DOHH2 (cell line): ENCODE measurements at regions not wholly inside any gene's neighbourhood (a gene's known extent, or its start where the extent isn't known, plus 50 kb on each side); places are given as distances from the start of the nearest gene placed in this dataset.

ENCODE experiments used
- H3F3A ChIP-seq: fragments of 200-600 bp; sonication (generic), shearing (Covaris generic); 2 replicates; pipeline ENCODE4 v1.6.0; 2016; ENCODE audit warnings: antibody characterized with exemption, mild to moderate bottlenecking; ENCODE audit not compliant: control insufficient read depth, insufficient read depth
- H3K27ac ChIP-seq: fragments of 200-600 bp; sonication (generic); 2 replicates; pipeline ENCODE4 v1.5.1; 2014; ENCODE audit warnings: low read depth, mild to moderate bottlenecking, low read length, moderate library complexity
- H3K27me3 ChIP-seq: fragments of 200-600 bp; sonication (generic); 2 replicates; pipeline ENCODE4 v1.6.1; 2014; ENCODE audit warnings: mild to moderate bottlenecking, low read length, mixed read lengths; ENCODE audit not compliant: control insufficient read depth
- H3K36me3 ChIP-seq: fragments of 200-600 bp; sonication (generic); 2 replicates; pipeline ENCODE4 v1.6.1; 2014; ENCODE audit warnings: mild to moderate bottlenecking, low read length, moderate library complexity, mixed read lengths; ENCODE audit not compliant: control insufficient read depth
- H3K4me1 ChIP-seq: fragments of 200-600 bp; sonication (generic); 2 replicates; pipeline ENCODE4 v1.6.1; 2014; ENCODE audit warnings: mild to moderate bottlenecking, low read length, mixed read lengths; ENCODE audit not compliant: control insufficient read depth
- H3K4me2 ChIP-seq: fragments of 200-600 bp; sonication (generic); 2 replicates; pipeline ENCODE4 v1.6.0; 2014; ENCODE audit warnings: mild to moderate bottlenecking, low read length, moderate library complexity
- H3K4me3 ChIP-seq: fragments of 200-600 bp; sonication (generic); 2 replicates; pipeline ENCODE4 v1.5.1; 2014; ENCODE audit warnings: mild to moderate bottlenecking, low read length, mixed read lengths
- H3K79me2 ChIP-seq: fragments of 200-600 bp; sonication (generic); 2 replicates; pipeline ENCODE4 v1.6.1; 2014; ENCODE audit warnings: mild to moderate bottlenecking, low read length, mixed read lengths; ENCODE audit not compliant: control insufficient read depth
- H3K9me2 ChIP-seq: fragments of 200-600 bp; sonication (generic); replicated peaks from 2 replicates; pipeline ENCODE4 v1.6.1; 2014; ENCODE audit warnings: mild to moderate bottlenecking, low read length, mixed read lengths; ENCODE audit not compliant: control insufficient read depth
- H3K9me3 ChIP-seq: fragments of 200-600 bp; sonication (generic); 2 replicates; pipeline ENCODE4 v1.6.1; 2014; ENCODE audit warnings: antibody characterized with exemption, low read length, mixed read lengths; ENCODE audit not compliant: control insufficient read depth, insufficient read depth
- H4K20me1 ChIP-seq: fragments of 200-600 bp; sonication (generic); 2 replicates; pipeline ENCODE4 v1.6.0; 2014; ENCODE audit warnings: low read depth, mild to moderate bottlenecking, antibody characterized with exemption, low read length, moderate library complexity; ENCODE audit not compliant: control insufficient read depth, insufficient read depth
- CTCF ChIP-seq: fragments of 200-600 bp; sonication (generic); IDR thresholded peaks from one replicate; pipeline ENCODE4 v1.5.1; 2014; ENCODE audit warnings: antibody characterized with exemption, mild to moderate bottlenecking, low read depth, low read length; ENCODE audit not compliant: poor library complexity, severe bottlenecking
- EZH2phosphoT487 ChIP-seq: fragments of 200-600 bp; sonication (generic); IDR thresholded peaks from 2 replicates; pipeline ENCODE4 v1.6.1; 2017; ENCODE audit warnings: borderline replicate concordance, mild to moderate bottlenecking, antibody characterized with exemption, low read length, moderate library complexity, mixed read lengths

GRCh38 chr14:66117600-66117999 lies 368.6 kb upstream of the CCDC196 start:
- no peaks in the 10 kb centered on the region for H3K9me2 ChIP-seq
- H3K4me2 ChIP-seq: no peak overlapping the region
- H3K27ac ChIP-seq: no peak overlapping the region
- peaks cover 3% of the 10 kb centered on the region; the same call in 1 of the 2 replicates for H3K9me3 ChIP-seq
- no peak for TF ChIP-seq CTCF
- TF ChIP-seq EZH2phosphoT487: no peak
- H3K79me2 ChIP-seq: no peaks in the 10 kb centered on the region
- no peak overlapping the region for H3K4me3 ChIP-seq
- no peaks in the 10 kb centered on the region for H3K27me3 ChIP-seq
- no peaks in the 10 kb centered on the region for H3K4me1 ChIP-seq
- H3F3A ChIP-seq: no peaks in the 10 kb centered on the region
- no peaks in the 10 kb centered on the region for H4K20me1 ChIP-seq
- no peaks in the 10 kb centered on the region for H3K36me3 ChIP-seq

GRCh38 chr14:66119606-66120231 lies 366.5 kb upstream of the CCDC196 start:
- Histone ChIP-seq H3K36me3 (no peaks in the 10 kb centered on the region), H3K27ac (no peak overlapping the region), H3K9me2 (no peaks in the 10 kb centered on the region), H3K79me2 (no peaks in the 10 kb centered on the region), H3K27me3 (no peaks in the 10 kb centered on the region; the same call in 1 of the 2 replicates), H3K4me1 (no peaks in the 10 kb centered on the region), H3F3A (no peaks in the 10 kb centered on the region), H4K20me1 (no peaks in the 10 kb centered on the region), H3K4me2 (no peak overlapping the region), H3K4me3 (no peak overlapping the region), H3K9me3 (peaks cover 3% of the 10 kb centered on the region; the same call in 1 of the 2 replicates)
- no peak for TF ChIP-seq EZH2phosphoT487
- TF ChIP-seq CTCF: no peak

GRCh38 chr14:66120402-66120801 lies 365.8 kb upstream of the CCDC196 start:
- no peaks in the 10 kb centered on the region for H3K4me1 ChIP-seq
- no peaks in the 10 kb centered on the region for H4K20me1 ChIP-seq
- no peak overlapping the region for H3K4me3 ChIP-seq
- no peak overlapping the region for H3K4me2 ChIP-seq
- H3K27me3 ChIP-seq: no peaks in the 10 kb centered on the region; the same call in 1 of the 2 replicates
- peaks cover 3% of the 10 kb centered on the region; the same call in 1 of the 2 replicates for H3K9me3 ChIP-seq
- H3F3A ChIP-seq: no peaks in the 10 kb centered on the region
- no peaks in the 10 kb centered on the region for H3K36me3 ChIP-seq
- H3K9me2 ChIP-seq: no peaks in the 10 kb centered on the region
- H3K27ac ChIP-seq: no peak overlapping the region
- no peaks in the 10 kb centered on the region for H3K79me2 ChIP-seq
- TF ChIP-seq CTCF (no peak), EZH2phosphoT487 (no peak)
